SHP77 (cell line): ENCODE measurements at regions not wholly inside any gene's neighbourhood (a gene's known extent, or its start where the extent isn't known, plus 50 kb on each side); places are given as distances from the start of the nearest gene placed in this dataset.

ENCODE experiments used
- DNase-seq, 2 experiments: peaks; one replicate each; lab custom pipeline; 2025; lab: John Stamatoyannopoulos, UW

- DNase-seq: no peak
Observed at GRCh38 chr9:96087669-96088299, 212.3 kb downstream of the ERCC6L2 start.

GRCh38 chr9:96086936-96087571 is 211.6 kb downstream of the ERCC6L2 start:
- no peak for DNase-seq

GRCh38 chr9:96085491-96086143 is 210.1 kb downstream of the ERCC6L2 start:
- no peak for DNase-seq

- no peak for DNase-seq
Observed at GRCh38 chr9:96084331-96084734, 208.8 kb downstream of the ERCC6L2 start.

- DNase-seq: no peak
Observed at GRCh38 chr9:96082516-96083232, 207.2 kb downstream of the ERCC6L2 start.

GRCh38 chr9:96080364-96080763 is 204.9 kb downstream of the ERCC6L2 start:
- no peak for DNase-seq

- no peak for DNase-seq
Observed at GRCh38 chr9:96079779-96080178, 204.3 kb downstream of the ERCC6L2 start.

- DNase-seq: no peak
Observed at GRCh38 chr9:96078897-96079490, 203.5 kb downstream of the ERCC6L2 start.

- DNase-seq: no peak
Observed at GRCh38 chr9:96075757-96076156, 200.3 kb downstream of the ERCC6L2 start.

GRCh38 chr9:96075111-96075510 is 199.6 kb downstream of the ERCC6L2 start:
- DNase-seq: no peak

GRCh38 chr9:96073531-96074480 is 198.3 kb downstream of the ERCC6L2 start:
- DNase-seq: no peak

GRCh38 chr9:96072930-96073329 is 197.4 kb downstream of the ERCC6L2 start:
- DNase-seq: no peak

- no peak for DNase-seq
Observed at GRCh38 chr9:96071815-96072124, 196.3 kb downstream of the ERCC6L2 start.

GRCh38 chr9:96071076-96071814 is 195.8 kb downstream of the ERCC6L2 start:
- DNase-seq: peak in 1 of 2 experiments; percentile 19

GRCh38 chr9:96069629-96070220 is 194.2 kb downstream of the ERCC6L2 start:
- DNase-seq: no peak

GRCh38 chr9:96068511-96068910 is 193.0 kb downstream of the ERCC6L2 start:
- DNase-seq: no peak

- DNase-seq: no peak
Observed at GRCh38 chr9:96067600-96067999, 192.1 kb downstream of the ERCC6L2 start.

- DNase-seq: no peak
Observed at GRCh38 chr9:96067004-96067403, 191.5 kb downstream of the ERCC6L2 start.

- DNase-seq: no peak
Observed at GRCh38 chr9:96065482-96066251, 190.2 kb downstream of the ERCC6L2 start.
